DOHH2 (cell line): ENCODE measurements at regions not wholly inside any gene's neighbourhood (a gene's known extent, or its start where the extent isn't known, plus 50 kb on each side); places are given as distances from the start of the nearest gene placed in this dataset.

ENCODE experiments used
- CTCF ChIP-seq: fragments of 200-600 bp; sonication (generic); IDR thresholded peaks from one replicate; pipeline ENCODE4 v1.5.1; 2014; ENCODE audit warnings: antibody characterized with exemption, mild to moderate bottlenecking, low read depth, low read length; ENCODE audit not compliant: poor library complexity, severe bottlenecking
- EZH2phosphoT487 ChIP-seq: fragments of 200-600 bp; sonication (generic); IDR thresholded peaks from 2 replicates; pipeline ENCODE4 v1.6.1; 2017; ENCODE audit warnings: borderline replicate concordance, mild to moderate bottlenecking, antibody characterized with exemption, low read length, moderate library complexity, mixed read lengths

- TF ChIP-seq CTCF (no peak), EZH2phosphoT487 (no peak)
Measured at GRCh38 chr17:34125921-34126320, 129.2 kb upstream of the CCL2 start.
